Activated CD8-positive, alpha-beta memory T cell treated with anti-CD3 and anti-CD28 coated beads for 48 hours (primary cell): ENCODE measurements at regions not wholly inside any gene's neighbourhood (a gene's known extent, or its start where the extent isn't known, plus 50 kb on each side); places are given as distances from the start of the nearest gene placed in this dataset.

Source experiments
- DNase-seq, 3 experiments: peaks; one replicate each; pipeline ENCODE4 v3.0.0-alpha.2; 2020; ENCODE audit warnings: low read depth in 2 of 3, low spot score in 2 of 3

DNA sequence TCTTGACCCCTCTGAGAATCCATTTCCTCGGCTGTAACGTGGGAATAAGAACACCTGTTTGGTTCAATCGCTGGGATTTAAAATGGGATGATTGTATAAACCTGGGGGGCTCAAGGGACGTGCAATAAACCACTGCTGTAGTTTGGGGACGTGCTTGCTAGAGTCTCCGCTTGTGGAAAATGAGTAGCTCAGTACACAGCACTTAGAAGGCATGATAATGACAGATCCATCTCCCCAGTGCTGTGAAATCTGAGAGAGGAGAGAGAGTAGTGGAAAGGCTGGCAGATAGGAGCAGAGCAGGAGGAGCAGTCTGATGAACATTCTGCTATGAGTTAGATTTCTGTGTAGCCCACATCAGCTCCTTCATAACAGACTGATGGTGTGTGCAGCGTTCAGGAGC lies 256.5 kb downstream of the MN1 start:
- DNase-seq, result no peak

GRCh38 chr22:27546157-27546935 lies 255.2 kb downstream of the MN1 start:
- DNase-seq, result no peak

DNA sequence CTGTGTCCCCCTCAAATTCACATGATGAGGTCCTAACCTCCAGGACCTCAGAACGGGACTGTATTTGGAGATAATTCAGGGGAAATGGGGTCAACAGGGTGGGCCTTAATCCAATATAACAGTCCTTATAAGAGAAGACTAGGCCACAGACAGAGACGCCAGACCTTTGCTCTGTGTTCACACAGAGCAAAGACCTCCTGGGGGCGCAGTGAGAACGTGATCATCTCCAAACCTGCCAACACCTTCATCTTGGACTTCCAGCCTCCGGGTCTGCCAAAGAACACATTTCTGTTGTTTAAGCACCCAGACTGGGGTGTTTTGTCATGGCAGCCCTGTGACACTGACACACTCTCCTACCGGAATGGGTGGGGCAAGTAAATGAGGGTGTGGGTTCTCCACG lies 250.2 kb downstream of the MN1 start:
- DNase-seq, result no peak

DNA sequence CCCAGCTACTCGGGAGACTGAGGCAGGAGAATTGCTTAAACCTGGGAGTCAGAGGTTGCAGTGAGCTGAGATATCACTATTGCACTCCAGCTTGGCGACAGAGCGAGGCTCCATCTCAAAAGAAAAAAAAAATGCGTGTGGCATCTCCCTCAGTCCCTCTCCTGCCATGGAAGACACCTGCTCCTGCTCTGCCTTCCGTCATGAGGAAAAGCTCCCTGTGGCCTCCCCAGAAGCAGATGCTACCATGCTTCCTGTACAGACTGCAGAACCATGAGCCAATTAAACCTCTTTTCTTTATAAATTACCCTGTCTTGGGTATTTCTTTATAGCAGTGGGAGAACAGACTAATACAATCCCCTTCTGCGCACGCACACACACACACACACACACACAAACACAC lies 249.4 kb downstream of the MN1 start:
- no peak for DNase-seq

- DNase-seq, result no peak
Measured at GRCh38 chr22:27552863-27553262, 248.7 kb downstream of the MN1 start.

DNA sequence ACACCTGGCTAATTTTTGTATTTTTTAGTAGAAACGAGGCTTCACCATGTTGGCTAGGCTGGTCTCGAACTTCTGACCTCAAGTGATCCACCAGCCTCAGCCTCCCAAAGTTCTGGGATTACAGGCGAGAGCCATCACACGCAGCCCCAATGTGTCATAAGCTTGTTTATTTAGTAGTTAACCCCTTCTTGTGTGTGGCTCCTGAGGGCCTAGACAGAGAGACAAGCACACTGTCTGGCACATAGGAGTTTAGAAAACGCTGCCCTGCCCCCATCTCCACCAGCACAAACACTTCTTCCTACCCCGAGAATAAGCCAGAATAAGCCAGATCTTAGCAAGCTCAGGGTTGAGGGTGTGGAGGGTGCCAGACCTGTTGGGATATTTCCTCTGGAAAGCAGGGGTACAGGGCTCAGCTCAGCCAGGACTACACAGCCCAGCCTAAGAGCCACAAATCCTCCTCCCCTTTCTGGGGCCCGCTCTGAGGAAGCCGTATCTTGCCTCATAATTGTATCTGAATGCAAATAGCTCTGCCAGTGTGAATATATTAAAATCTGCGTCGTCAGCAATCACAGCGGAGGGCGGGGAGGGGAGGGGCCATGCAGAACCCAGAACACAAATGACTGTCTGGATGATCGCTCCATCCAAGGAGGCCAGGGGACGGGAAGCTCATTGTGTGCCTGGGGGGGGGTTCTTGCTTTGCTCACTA lies 247.3 kb downstream of the MN1 start:
- no peak for DNase-seq

DNA sequence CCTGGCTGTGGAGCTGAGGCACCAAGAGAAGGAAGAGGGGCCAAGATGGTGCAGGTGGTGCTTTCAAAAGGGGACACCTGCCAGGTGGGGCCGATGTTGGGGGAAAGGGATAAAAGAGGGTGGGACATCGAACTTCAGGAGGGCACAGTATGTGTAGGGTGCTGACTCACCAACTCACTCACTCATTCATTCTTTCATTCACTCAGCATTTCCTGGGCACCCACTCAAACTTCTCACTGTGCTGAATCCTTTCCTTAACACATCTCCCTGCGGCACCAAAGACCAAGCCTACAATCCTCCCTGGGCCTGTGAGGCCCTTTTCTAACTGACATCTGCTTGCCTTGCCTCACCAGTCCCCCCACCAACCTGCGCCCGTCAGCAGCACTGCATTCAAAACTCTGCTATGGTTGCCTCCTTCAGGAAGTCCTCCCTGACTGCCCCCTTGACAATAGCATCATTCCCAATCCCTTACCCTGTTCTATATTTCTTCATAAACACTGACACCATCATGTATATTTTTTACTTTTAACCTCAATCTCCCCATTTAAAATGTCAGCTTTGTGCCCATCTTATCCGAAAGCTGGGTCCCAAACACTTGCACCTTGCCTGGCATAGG lies 246.6 kb downstream of the MN1 start:
- DNase-seq, result no peak

DNA sequence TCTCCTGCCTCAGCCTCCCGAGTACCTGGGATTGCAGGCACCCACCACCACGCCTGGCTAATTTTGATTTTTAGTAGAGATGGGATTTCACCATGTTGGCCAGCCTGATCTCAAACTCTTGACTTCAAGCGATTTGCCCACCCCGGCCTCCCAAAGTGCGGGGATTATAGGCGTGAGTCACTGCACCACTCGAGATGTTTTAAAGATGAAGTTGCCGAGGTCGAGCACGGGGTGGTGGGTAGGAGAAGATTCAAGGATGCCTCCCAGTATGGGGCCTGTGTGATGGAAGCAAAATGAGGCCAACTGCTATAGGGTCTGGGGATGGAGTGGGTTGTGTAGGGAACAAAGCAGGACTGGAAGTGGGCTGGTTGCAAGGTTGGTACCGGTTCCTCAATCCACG lies 245.2 kb downstream of the MN1 start:
- no peak for DNase-seq

DNA sequence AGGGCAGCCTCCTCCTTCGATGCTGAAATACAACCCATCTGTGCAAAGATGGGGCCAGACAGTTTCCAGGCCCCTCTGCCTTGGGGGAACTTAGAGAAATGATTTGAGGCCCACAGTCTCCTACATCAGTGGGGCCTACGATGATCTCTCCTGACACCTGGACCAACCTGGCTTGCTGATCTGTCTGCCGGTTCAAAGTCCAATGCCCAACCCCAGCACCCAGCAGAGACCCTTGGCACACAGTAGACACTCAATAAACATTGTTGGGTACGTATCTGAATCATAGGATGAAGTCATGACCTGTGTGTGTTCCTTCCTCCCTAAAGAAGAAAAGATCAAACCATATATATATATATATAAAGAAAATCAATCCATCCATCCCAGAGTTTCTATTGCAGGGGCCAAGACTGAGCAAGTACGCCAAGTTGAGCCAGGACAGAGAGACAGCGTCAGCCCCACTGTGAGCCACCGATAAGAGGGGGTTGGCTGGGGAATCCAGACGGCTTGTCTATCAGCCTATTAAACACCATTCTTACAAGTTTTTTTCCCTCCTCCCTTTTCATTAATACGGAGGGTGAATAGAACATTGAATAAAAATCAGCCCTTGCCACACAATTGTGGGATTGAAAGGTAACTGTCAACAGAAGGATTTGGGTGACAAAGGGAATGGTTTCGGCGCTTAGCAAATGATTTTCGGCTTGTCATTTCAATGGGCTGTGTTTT lies 244.1 kb downstream of the MN1 start:
- no peak for DNase-seq

DNA sequence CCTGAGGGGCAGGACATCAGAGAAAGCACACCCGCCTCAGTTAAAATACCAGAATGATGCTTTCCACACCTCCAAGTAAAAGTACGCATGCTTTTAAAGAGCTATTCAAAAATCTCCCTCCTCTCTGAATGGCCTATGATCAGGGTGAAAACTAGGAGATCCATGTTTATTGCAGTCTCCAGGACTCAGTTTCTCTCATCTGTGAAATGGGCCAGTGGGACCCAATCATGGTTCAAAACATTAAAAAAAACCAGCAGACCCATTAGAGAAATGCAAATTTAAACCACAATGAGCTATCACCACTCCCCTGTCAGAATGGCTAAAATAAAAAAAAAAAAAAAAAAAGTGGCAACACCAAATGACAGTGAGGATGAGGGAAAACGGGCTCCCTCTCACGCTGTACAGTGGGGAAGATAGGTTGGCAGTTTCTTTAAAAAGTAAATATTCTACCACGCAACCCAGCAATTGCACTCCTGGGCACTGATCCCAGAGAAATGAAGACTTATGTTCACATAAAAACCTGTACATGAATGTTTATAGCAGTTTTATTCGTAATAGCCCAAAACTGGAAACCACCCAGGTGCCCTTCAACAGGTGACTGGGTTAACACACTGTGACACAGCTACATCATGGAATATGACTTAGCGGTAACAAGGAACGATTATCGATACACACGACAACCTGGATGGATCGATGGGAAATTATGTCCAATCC lies 242.7 kb downstream of the MN1 start:
- no peak for DNase-seq

DNA sequence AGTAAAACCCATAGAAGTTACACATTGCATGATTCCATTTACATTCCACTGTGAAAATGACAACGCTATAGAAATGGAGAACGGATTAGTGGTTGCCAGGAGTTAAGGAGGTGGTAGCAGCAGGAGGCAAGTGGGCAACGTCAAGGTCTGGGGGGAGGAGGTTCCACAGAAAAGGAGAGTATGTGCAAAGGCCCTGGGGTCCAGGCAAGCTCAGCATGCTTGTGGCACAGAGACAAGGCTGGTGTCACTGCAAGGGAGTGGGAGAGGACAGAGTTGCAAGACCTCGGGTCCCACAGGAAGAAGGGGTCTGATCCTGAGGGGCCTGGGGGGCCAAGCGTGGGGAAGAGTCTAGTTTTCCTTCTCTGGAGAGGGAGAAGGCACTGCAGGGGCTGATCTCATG lies 240.8 kb downstream of the MN1 start:
- no peak for DNase-seq

DNA sequence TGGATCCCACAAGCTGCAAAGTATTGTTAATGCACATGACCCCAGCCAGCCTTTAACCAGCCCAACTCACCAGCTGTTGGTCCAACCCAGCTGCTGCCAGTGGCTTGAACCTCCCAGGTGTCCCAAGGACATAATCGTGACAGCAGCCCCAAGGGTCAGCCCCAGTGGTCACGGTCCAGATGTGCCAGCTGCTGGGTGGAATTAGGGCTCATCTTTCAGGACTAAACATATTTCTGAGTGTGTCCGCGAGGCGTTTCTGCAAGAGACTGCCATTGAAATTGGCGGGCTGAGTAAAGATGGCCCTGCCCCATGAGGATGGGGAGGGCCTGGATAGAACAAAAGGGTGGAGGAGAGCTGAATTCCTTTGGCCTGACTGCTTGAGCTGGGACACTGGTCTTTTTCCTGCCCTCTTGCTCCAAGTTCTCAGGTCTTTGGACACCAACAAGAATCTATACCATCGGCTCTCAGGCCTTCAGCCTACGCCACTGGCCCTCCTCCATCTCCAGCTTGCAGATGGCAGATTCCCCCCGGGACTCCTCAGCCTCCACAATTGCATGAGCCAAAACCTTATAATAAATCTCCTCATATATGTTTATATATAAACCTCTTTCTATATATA lies 240.2 kb downstream of the MN1 start:
- DNase-seq, result no peak

DNA sequence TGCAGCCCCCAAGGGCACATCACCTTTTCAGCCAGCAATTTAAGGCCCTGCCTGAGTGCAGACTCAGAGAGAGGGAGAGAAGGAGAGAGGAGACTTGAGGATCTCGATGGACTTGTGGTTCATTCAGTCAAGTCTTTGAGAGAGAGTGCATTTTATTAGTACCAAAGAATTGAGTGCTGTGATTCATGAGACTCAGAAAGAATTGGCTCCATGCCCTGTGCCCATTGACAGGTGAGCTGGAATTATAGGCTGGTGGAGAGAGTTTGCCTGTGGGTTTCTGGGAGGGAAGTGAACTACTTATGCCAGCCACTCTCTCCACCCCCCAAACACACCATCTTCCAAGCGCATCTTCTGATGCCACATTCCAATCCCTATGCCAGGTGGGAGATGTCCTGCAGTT lies 236.8 kb downstream of the MN1 start:
- DNase-seq, result no peak

GRCh38 chr22:27566602-27567001 lies 235.0 kb downstream of the MN1 start:
- DNase-seq, result no peak

- DNase-seq, result no peak
Measured at GRCh38 chr22:27568265-27568664, 233.3 kb downstream of the MN1 start.

GRCh38 chr22:27571463-27572277 lies 229.9 kb downstream of the MN1 start:
- DNase-seq, result no peak

DNA sequence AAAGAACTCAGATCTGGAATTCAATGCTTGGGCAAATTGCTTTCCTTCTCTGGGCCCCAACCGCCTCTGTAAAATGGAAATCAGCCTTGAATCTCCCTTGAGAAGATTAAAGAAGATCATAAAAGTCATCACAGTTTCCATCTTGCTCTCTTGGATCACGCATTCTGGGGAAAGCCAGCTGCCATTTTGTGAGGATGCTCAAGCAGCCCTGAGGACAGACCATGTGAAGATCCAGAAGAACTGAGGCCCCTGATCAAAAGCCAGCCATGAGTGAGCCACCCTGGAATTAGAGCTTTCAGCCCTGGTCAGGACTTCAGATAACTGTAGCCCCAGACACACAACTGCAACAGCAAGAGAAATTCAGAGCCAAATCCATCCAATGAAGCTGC lies 229.3 kb downstream of the MN1 start:
- no peak for DNase-seq

- DNase-seq, result no peak
Measured at GRCh38 chr22:27573280-27574001, 228.1 kb downstream of the MN1 start.

DNA sequence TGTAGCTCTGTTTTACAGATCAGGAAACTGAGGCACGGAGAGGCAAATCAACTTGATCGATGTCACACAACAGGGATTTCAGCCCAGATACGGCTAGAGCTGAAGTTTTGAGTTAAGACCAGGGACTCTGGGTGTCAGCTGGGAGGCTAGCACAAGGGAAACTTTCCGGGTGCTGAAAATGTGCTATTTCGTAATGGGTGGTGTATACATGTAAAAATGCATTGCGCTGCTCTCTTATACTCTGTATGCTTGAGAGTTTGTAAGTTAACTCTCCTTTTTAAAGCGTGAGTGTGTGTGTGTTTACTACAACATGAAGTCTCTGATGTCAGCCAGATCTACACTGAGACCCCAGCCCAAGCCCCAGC lies 227.6 kb downstream of the MN1 start:
- DNase-seq, result no peak
